ENCODE measurements at regions not wholly inside any gene's neighbourhood (a gene's known extent, or its start where the extent isn't known, plus 50 kb on each side); places are given as distances from the start of the nearest gene placed in this dataset.

DNA sequence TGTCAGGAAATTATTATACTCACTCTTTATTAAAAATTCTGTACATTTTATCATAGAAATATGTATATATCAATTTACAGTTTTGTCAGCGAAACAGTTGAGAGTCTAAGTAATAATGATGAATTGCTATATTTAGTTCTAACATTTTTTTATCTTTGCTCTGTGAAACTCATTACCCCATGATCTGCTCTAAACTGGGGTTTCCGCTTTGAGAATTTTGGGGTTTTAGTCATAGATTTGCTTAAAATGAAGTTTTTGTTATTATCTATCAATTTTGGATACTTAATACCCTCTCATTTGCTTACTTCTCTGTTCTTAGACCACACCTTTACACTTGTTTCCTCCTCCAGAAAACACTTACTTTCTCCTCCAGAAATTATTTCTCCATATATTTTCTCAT, 333.8 kb upstream of the MPDZ start:
- TF ChIP-seq EP300 (IDR thresholded peaks at IDR 0.05) (no peak), POLR2A (IDR thresholded peaks at IDR 0.05) (no peak), POLR2AphosphoS5 (IDR thresholded peaks at IDR 0.05) (no peak)
- TF ChIP-seq, protein P1, sequence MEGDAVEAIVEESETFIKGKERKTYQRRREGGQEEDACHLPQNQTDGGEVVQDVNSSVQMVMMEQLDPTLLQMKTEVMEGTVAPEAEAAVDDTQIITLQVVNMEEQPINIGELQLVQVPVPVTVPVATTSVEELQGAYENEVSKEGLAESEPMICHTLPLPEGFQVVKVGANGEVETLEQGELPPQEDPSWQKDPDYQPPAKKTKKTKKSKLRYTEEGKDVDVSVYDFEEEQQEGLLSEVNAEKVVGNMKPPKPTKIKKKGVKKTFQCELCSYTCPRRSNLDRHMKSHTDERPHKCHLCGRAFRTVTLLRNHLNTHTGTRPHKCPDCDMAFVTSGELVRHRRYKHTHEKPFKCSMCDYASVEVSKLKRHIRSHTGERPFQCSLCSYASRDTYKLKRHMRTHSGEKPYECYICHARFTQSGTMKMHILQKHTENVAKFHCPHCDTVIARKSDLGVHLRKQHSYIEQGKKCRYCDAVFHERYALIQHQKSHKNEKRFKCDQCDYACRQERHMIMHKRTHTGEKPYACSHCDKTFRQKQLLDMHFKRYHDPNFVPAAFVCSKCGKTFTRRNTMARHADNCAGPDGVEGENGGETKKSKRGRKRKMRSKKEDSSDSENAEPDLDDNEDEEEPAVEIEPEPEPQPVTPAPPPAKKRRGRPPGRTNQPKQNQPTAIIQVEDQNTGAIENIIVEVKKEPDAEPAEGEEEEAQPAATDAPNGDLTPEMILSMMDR (IDR thresholded peaks at IDR 0.05): no peak
- 92 to 98% methylated on average over 2 of the region's 2 CpGs for WGBS, 2 donors
- Histone ChIP-seq H3K27ac (no peak overlapping the region), H3K4me1 (no peaks in the 10 kb centered on the region), H3K4me3 (no peak overlapping the region), H3K9me3 (no peaks in the 10 kb centered on the region), H3K27me3 (no peaks in the 10 kb centered on the region), H3K36me3 (no peaks in the 10 kb centered on the region)
- ATAC-seq (ENCODE audit: low FRiP score in 2 of 2) (no peak), DNase-seq (no peak)

DNA sequence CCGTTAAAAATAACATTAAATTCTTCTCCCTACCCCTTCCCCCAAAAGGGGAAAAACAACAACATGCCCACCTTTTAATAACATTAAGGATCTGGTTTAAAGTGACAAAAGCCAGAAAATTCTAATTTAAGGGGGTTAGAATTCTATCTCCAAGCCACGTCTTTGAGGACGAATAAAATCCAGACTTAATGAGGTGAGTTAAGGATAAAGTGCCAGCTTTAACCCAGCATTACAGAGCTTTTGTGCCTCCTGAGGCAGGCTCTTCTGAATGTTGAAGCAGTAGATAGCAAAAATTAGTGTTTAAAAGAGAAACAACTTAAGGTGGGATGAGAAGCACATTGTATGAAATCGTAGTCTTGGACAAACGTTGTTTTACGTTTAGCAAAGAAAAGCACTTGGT, 329.0 kb upstream of the MPDZ start:
- Histone ChIP-seq H3K27ac (no peak overlapping the region), H3K36me3 (no peaks in the 10 kb centered on the region), H3K4me3 (no peak overlapping the region), H3K9me3 (no peaks in the 10 kb centered on the region), H3K27me3 (no peaks in the 10 kb centered on the region), H3K4me1 (no peaks in the 10 kb centered on the region)
- ATAC-seq (ENCODE audit: low FRiP score in 2 of 2) (no peak), DNase-seq (no peak)
- WGBS, 2 donors: 61 to 64% methylated on average over 6 of the region's 6 CpGs
- TF ChIP-seq EP300 (IDR thresholded peaks at IDR 0.05): no peak
- no peak for TF ChIP-seq POLR2AphosphoS5 (IDR thresholded peaks at IDR 0.05)
- TF ChIP-seq, protein P1 (IDR thresholded peaks at IDR 0.05): no peak

DNA sequence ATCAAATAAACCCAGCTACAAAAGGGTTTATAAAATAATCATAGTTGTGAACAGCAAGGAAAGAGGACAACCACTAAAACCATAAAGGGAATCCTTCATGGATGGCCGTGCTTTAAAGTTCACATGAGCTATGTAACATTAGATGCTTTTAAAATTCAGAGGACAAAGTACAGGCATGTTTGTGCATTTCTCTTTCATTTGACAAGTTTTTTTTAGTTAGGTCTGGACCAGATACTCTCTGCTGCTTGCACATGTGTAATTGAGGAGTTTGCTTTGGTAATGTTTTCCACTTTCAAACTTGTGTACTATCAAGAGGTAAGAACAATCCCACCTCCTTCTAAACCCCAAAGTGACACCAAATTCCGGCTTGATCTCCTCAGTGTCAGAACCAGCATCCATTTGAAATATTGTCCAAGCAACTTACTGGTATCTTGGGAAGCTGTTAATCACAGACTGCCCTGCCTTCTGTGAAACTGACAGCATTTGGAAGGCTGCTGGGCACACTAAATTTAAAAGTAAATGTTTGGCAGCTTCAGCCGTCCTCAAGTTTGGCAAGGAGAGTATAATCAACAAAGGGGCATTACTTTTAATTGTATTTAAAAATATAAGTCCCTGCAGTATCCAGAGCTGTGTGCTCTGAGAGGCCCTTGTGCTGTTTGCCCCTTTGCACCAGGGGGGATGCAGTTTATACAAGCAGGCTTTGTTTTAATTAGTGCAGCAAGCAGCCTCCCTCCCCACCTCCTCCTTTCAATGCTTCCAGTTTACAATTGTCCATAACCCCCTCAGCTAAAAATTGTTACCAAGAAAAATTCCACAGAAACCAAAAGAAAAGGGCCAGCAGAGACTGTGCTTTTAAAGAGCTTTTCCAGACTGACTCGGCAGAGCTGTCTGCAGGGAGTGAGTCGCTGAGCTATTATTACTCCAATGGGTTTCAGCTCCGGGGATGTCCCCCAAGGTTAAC, 328.3 kb upstream of the MPDZ start:
- ATAC-seq (ENCODE audit: low FRiP score in 2 of 2) (no peak), DNase-seq (no peak)
- Histone ChIP-seq H3K9me3 (no peaks in the 10 kb centered on the region), H3K27ac (no peak overlapping the region), H3K4me3 (no peak overlapping the region), H3K4me1 (no peaks in the 10 kb centered on the region), H3K36me3 (no peaks in the 10 kb centered on the region), H3K27me3 (no peaks in the 10 kb centered on the region)
- WGBS, 2 donors: 39 to 54% methylated on average over 6 of the region's 6 CpGs
- TF ChIP-seq EP300 (IDR thresholded peaks at IDR 0.05) (no peak), POLR2A (IDR thresholded peaks at IDR 0.05) (no peak), POLR2AphosphoS5 (IDR thresholded peaks at IDR 0.05) (no peak)
- TF ChIP-seq, protein P1 (IDR thresholded peaks at IDR 0.05): no peak

DNA sequence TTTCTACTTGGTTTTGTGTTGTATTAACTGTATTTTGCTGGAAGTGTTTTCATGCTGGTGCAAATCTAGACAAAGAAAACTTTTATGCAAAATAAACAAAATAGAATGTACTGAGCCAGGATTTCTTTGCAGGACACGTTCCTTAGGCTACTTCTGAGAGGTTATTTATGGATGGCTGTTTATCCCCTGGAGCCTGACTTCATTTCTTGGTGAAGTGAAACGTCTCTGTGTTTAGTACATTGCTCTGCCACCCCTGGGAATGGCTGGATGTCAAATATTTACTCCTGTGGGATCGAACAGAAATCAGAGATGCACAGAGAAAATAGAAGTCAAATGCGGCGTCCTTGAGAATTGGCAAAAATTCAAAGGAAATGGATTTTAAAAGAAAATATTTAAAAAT, 327.1 kb upstream of the MPDZ start:
- Histone ChIP-seq H3K9me3 (no peaks in the 10 kb centered on the region), H3K4me3 (no peak overlapping the region), H3K27me3 (no peaks in the 10 kb centered on the region), H3K36me3 (no peaks in the 10 kb centered on the region), H3K27ac (no peak overlapping the region), H3K4me1 (no peaks in the 10 kb centered on the region)
- ATAC-seq (ENCODE audit: low FRiP score in 2 of 2) (no peak), DNase-seq (no peak)
- TF ChIP-seq POLR2A (IDR thresholded peaks at IDR 0.05) (no peak), POLR2AphosphoS5 (IDR thresholded peaks at IDR 0.05) (no peak), EP300 (IDR thresholded peaks at IDR 0.05) (no peak)
- TF ChIP-seq, protein P1 (IDR thresholded peaks at IDR 0.05): no peak
- 45 to 54% methylated on average over 5 of the region's 5 CpGs for WGBS, 2 donors

DNA sequence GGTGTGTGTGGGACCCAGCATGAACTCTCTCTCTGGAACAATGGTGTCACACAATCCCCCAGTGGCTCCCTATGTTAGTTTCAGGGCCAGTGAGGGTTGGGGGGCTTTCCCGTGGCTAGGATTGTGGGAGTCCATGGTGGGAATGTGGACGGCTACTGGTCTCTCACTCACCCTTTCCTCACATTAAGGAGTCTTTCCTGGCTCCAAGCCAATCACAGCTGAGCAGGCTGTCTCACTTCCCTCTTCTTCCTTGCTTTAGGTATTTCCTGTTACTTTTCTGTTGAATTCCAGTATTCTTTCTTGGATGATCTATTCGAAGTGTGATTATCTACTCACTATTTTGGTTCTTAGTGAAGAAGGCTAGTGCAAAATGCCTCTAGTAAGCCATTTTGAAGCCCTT, 324.4 kb upstream of the MPDZ start:
- DNase-seq (no peak), ATAC-seq (ENCODE audit: low FRiP score in 2 of 2) (no peak)
- no peak overlapping the region for H3K27ac ChIP-seq
- no peaks in the 10 kb centered on the region for H3K9me3 ChIP-seq
- no peak overlapping the region for H3K4me3 ChIP-seq
- no peaks in the 10 kb centered on the region for H3K27me3 ChIP-seq
- TF ChIP-seq, protein P1 (IDR thresholded peaks at IDR 0.05): no peak
- no peak for TF ChIP-seq POLR2A (IDR thresholded peaks at IDR 0.05)
- no peak for TF ChIP-seq POLR2AphosphoS5 (IDR thresholded peaks at IDR 0.05)
- TF ChIP-seq EP300 (IDR thresholded peaks at IDR 0.05): no peak
- no peaks in the 10 kb centered on the region for H3K36me3 ChIP-seq
- no peaks in the 10 kb centered on the region for H3K4me1 ChIP-seq
- WGBS, 2 donors: 71 to 78% methylated on average over 3 of the region's 3 CpGs
